ENCODE measurements at regions not wholly inside any gene's neighbourhood (a gene's known extent, or its start where the extent isn't known, plus 50 kb on each side); places are given as distances from the start of the nearest gene placed in this dataset.

- no peak overlapping the region for H3K27ac ChIP-seq (ENCODE audit: low read depth, low read length)
- RAD21 ChIA-PET (ENCODE audit: low non-redundant PET in 1 of 2, low total read pairs in 2 of 2, uncharacterized antibody in 2 of 2, unreplicated experiment in 2 of 2): no interaction called here
- POLR2A ChIA-PET: no interaction called here
- CTCF ChIA-PET: no interaction called here
- intact Hi-C loops (cut with micrococcal nuclease): no loop called here
- peaks cover 0 to 7% of the 10 kb centered on the region in 2 experiments; a peak in 2 of 4 replicates for H3K4me1 ChIP-seq (ENCODE audit: control insufficient read depth in 1 of 2, insufficient read depth in 2 of 2, low read length in 2 of 2)
- no peaks in the 10 kb centered on the region for H3K36me3 ChIP-seq (ENCODE audit: control insufficient read depth in 1 of 2, insufficient read depth in 2 of 2, low read length in 2 of 2)
- DNase-seq (ENCODE audit: low read depth, low spot score): no peak
- H3K4me3 ChIP-seq (replicated peaks in 1 of 2; ENCODE audit: low read depth in 1 of 2, low read length in 2 of 2): no peak overlapping the region
- ATAC-seq: no peak
- no peaks in the 10 kb centered on the region for H3K79me2 ChIP-seq (ENCODE audit: insufficient read depth, low read length)
- H3K27me3 ChIP-seq (ENCODE audit: insufficient read depth, low read length): no peaks in the 10 kb centered on the region
- TF ChIP-seq, protein P1, sequence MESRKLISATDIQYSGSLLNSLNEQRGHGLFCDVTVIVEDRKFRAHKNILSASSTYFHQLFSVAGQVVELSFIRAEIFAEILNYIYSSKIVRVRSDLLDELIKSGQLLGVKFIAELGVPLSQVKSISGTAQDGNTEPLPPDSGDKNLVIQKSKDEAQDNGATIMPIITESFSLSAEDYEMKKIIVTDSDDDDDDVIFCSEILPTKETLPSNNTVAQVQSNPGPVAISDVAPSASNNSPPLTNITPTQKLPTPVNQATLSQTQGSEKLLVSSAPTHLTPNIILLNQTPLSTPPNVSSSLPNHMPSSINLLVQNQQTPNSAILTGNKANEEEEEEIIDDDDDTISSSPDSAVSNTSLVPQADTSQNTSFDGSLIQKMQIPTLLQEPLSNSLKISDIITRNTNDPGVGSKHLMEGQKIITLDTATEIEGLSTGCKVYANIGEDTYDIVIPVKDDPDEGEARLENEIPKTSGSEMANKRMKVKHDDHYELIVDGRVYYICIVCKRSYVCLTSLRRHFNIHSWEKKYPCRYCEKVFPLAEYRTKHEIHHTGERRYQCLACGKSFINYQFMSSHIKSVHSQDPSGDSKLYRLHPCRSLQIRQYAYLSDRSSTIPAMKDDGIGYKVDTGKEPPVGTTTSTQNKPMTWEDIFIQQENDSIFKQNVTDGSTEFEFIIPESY (IDR thresholded peaks at IDR 0.05; ENCODE audit: extremely low read depth, insufficient replicate concordance, low read length): no peak
- TF ChIP-seq POLR2A (IDR thresholded peaks at IDR 0.05; ENCODE audit: borderline replicate concordance, extremely low read depth, insufficient read depth, insufficient read length) (no peak), FOSL1 (IDR thresholded peaks at IDR 0.05; ENCODE audit: low read depth) (no peak), EGR1 (IDR thresholded peaks at IDR 0.05; ENCODE audit: low read depth) (no peak), SP1 (IDR thresholded peaks at IDR 0.05; ENCODE audit: low read depth) (no peak), ELF1 (IDR thresholded peaks at IDR 0.05; ENCODE audit: borderline replicate concordance, low read depth) (no peak), ZNF274 (IDR thresholded peaks at IDR 0.05; ENCODE audit: low read depth, low read length) (no peak), YY1 (IDR thresholded peaks at IDR 0.05; ENCODE audit: extremely low read depth, insufficient replicate concordance, low read depth, low read length) (no peak)
- no peaks in the 10 kb centered on the region for H4K20me1 ChIP-seq (ENCODE audit: insufficient read depth)
- no peak overlapping the region for H3K4me2 ChIP-seq (ENCODE audit: low read length)
- H3K9me2 ChIP-seq (ENCODE audit: insufficient read depth): no peaks in the 10 kb centered on the region
- H2AFZ ChIP-seq (ENCODE audit: low read depth, low read length, poor library complexity, severe bottlenecking): no peak overlapping the region
- H3K9ac ChIP-seq (ENCODE audit: low read length): no peak overlapping the region
- H3K9me3 ChIP-seq (ENCODE audit: control insufficient read depth in 1 of 2, insufficient read depth in 1 of 2, low read depth in 1 of 2, low read length in 2 of 2): no peaks in the 10 kb centered on the region
- BruUV-seq (replicated peaks): no TSS peak
Measured at GRCh38 chr4:176005766-176006165, 59.9 kb upstream of the WDR17 start.

DNA sequence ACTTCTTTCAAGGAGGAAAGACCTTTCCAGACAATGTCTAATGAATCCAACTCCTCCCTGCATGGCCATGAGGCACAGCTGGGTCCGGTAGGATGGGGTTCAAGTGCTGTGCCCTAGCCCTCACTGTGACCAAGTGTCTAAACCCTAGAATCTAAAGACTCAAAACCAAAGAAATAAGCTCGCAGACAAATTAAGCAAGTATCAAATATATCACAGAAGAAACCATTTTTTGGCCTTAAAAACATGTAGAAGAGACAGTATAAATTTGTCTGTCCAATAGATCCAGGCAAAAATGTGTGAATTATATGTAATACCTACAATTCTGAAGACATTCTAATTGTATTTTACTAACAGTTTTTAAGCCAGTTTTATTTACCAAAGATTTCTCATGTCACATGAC lies 56.4 kb upstream of the WDR17 start:
- Histone ChIP-seq H3K9me3 (ENCODE audit: control insufficient read depth in 1 of 2, insufficient read depth in 1 of 2, low read depth in 1 of 2, low read length in 2 of 2) (no peaks in the 10 kb centered on the region), H2AFZ (ENCODE audit: low read depth, low read length, poor library complexity, severe bottlenecking) (no peak overlapping the region), H3K9ac (ENCODE audit: low read length) (no peak overlapping the region), H3K4me3 (replicated peaks in 1 of 2; ENCODE audit: low read depth in 1 of 2, low read length in 2 of 2) (no peak overlapping the region), H3K27me3 (ENCODE audit: insufficient read depth, low read length) (no peaks in the 10 kb centered on the region), H3K4me1 (ENCODE audit: control insufficient read depth in 1 of 2, insufficient read depth in 2 of 2, low read length in 2 of 2) (no peaks in the 10 kb centered on the region), H3K79me2 (ENCODE audit: insufficient read depth, low read length) (no peaks in the 10 kb centered on the region), H3K4me2 (ENCODE audit: low read length) (no peak overlapping the region), H3K27ac (ENCODE audit: low read depth, low read length) (no peak overlapping the region), H3K36me3 (ENCODE audit: control insufficient read depth in 1 of 2, insufficient read depth in 2 of 2, low read length in 2 of 2) (no peaks in the 10 kb centered on the region), H4K20me1 (ENCODE audit: insufficient read depth) (no peaks in the 10 kb centered on the region), H3K9me2 (ENCODE audit: insufficient read depth) (no peaks in the 10 kb centered on the region)
- ATAC-seq (no peak), DNase-seq (ENCODE audit: low read depth, low spot score) (no peak)
- ChIA-PET POLR2A (no interaction called here), RAD21 (ENCODE audit: low non-redundant PET in 1 of 2, low total read pairs in 2 of 2, uncharacterized antibody in 2 of 2, unreplicated experiment in 2 of 2) (no interaction called here), CTCF (no interaction called here)
- BruUV-seq (replicated peaks): no TSS peak
- TF ChIP-seq, protein P2, sequence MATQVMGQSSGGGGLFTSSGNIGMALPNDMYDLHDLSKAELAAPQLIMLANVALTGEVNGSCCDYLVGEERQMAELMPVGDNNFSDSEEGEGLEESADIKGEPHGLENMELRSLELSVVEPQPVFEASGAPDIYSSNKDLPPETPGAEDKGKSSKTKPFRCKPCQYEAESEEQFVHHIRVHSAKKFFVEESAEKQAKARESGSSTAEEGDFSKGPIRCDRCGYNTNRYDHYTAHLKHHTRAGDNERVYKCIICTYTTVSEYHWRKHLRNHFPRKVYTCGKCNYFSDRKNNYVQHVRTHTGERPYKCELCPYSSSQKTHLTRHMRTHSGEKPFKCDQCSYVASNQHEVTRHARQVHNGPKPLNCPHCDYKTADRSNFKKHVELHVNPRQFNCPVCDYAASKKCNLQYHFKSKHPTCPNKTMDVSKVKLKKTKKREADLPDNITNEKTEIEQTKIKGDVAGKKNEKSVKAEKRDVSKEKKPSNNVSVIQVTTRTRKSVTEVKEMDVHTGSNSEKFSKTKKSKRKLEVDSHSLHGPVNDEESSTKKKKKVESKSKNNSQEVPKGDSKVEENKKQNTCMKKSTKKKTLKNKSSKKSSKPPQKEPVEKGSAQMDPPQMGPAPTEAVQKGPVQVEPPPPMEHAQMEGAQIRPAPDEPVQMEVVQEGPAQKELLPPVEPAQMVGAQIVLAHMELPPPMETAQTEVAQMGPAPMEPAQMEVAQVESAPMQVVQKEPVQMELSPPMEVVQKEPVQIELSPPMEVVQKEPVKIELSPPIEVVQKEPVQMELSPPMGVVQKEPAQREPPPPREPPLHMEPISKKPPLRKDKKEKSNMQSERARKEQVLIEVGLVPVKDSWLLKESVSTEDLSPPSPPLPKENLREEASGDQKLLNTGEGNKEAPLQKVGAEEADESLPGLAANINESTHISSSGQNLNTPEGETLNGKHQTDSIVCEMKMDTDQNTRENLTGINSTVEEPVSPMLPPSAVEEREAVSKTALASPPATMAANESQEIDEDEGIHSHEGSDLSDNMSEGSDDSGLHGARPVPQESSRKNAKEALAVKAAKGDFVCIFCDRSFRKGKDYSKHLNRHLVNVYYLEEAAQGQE (IDR thresholded peaks at IDR 0.05; ENCODE audit: low read depth): no peak
- TF ChIP-seq EZH2 (IDR thresholded peaks at IDR 0.05) (no peak), ZFX (IDR thresholded peaks at IDR 0.05) (no peak)
- intact Hi-C loops (cut with micrococcal nuclease): no loop called here
